Smooth muscle cell (in vitro differentiated cells): ENCODE measurements at regions not wholly inside any gene's neighbourhood (a gene's known extent, or its start where the extent isn't known, plus 50 kb on each side); places are given as distances from the start of the nearest gene placed in this dataset.

ENCODE experiments used
- DNase-seq: peaks from one replicate; lab custom pipeline; 2025; ENCODE audit not compliant: unreplicated experiment; lab: John Stamatoyannopoulos, UW
- H2AFZ ChIP-seq: fragments of 200-600 bp; sonication (generic); 2 replicates; pipeline ENCODE4 v1.6.0; 2016; ENCODE audit warnings: antibody characterized with exemption, low read depth, mild to moderate bottlenecking
- H3F3A ChIP-seq: fragments of 200-600 bp; sonication (generic); 2 replicates; pipeline ENCODE4 v1.6.0; 2017; ENCODE audit warnings: antibody characterized with exemption, low read depth
- H3K27ac ChIP-seq: fragments of 200-600 bp; sonication (generic); 2 replicates; pipeline ENCODE4 v1.5.1; 2016; ENCODE audit warnings: low read depth, mild to moderate bottlenecking
- H3K27me3 ChIP-seq: fragments of 200-600 bp; sonication (generic); 2 replicates; pipeline ENCODE4 v1.6.1; 2016; ENCODE audit warnings: low read depth, mild to moderate bottlenecking
- H3K36me3 ChIP-seq: fragments of 200-600 bp; sonication (generic); 2 replicates; pipeline ENCODE4 v1.5.1; 2016; ENCODE audit warnings: low read depth
- H3K4me1 ChIP-seq: fragments of 200-600 bp; sonication (generic); 2 replicates; pipeline ENCODE4 v1.5.1; 2016; ENCODE audit warnings: low read depth
- H3K4me2 ChIP-seq: fragments of 200-600 bp; sonication (generic); 2 replicates; pipeline ENCODE4 v1.6.0; 2016; ENCODE audit warnings: mild to moderate bottlenecking
- H3K4me3 ChIP-seq: fragments of 200-600 bp; sonication (generic); 2 replicates; pipeline ENCODE4 v1.5.1; 2016; ENCODE audit warnings: mild to moderate bottlenecking
- H3K79me2 ChIP-seq: fragments of 200-600 bp; sonication (generic); 2 replicates; pipeline ENCODE4 v1.6.0; 2016; ENCODE audit warnings: low read depth, mild to moderate bottlenecking
- H3K9ac ChIP-seq: fragments of 200-600 bp; sonication (generic); 2 replicates; pipeline ENCODE4 v1.6.0; 2016; ENCODE audit warnings: low read depth
- H3K9me3 ChIP-seq: fragments of 200-600 bp; sonication (generic); replicated peaks from 2 replicates; pipeline ENCODE4 v1.5.1; 2016; ENCODE audit warnings: low read depth
- H4K20me1 ChIP-seq: fragments of 200-600 bp; sonication (generic); 2 replicates; pipeline ENCODE4 v1.6.0; 2016; ENCODE audit warnings: low read depth
- CTCF ChIP-seq: fragments of 200-600 bp; sonication (generic); IDR thresholded peaks from 2 replicates; pipeline ENCODE4 v1.5.1; 2017; ENCODE audit warnings: borderline replicate concordance, mild to moderate bottlenecking, antibody characterized with exemption; ENCODE audit not compliant: insufficient read depth, poor library complexity, severe bottlenecking
- WGBS: methylation state at CpG from one replicate; pipeline ENCODE4 v1.1.7; 2016; ENCODE audit warnings: low lambda C conversion rate; 5-methylcytosine and 5-hydroxymethylcytosine counted together

- Histone ChIP-seq H3K36me3 (no peaks in the 10 kb centered on the region), H2AFZ (no peak overlapping the region), H3F3A (no peaks in the 10 kb centered on the region), H3K9ac (no peak overlapping the region), H3K4me1 (no peaks in the 10 kb centered on the region), H4K20me1 (no peaks in the 10 kb centered on the region), H3K9me3 (no peaks in the 10 kb centered on the region), H3K27ac (no peak overlapping the region), H3K4me2 (no peak overlapping the region), H3K27me3 (no peaks in the 10 kb centered on the region), H3K79me2 (no peaks in the 10 kb centered on the region), H3K4me3 (no peak overlapping the region)
- TF ChIP-seq CTCF, result no peak
- WGBS, result 89% methylated on average over 2 of the region's 2 CpGs
- DNase-seq, result no peak
Measured at GRCh38 chr9:116083837-116084236, 69.8 kb upstream of the PAPPA start.

GRCh38 chr9:116084497-116084896 lies 69.1 kb upstream of the PAPPA start:
- Histone ChIP-seq H3K9ac (no peak overlapping the region), H3K4me1 (no peaks in the 10 kb centered on the region), H2AFZ (no peak overlapping the region), H3K4me3 (no peak overlapping the region), H3K27me3 (no peaks in the 10 kb centered on the region), H3K9me3 (no peaks in the 10 kb centered on the region), H4K20me1 (no peaks in the 10 kb centered on the region), H3K36me3 (no peaks in the 10 kb centered on the region), H3F3A (no peaks in the 10 kb centered on the region), H3K27ac (no peak overlapping the region), H3K4me2 (no peak overlapping the region), H3K79me2 (no peaks in the 10 kb centered on the region)
- WGBS, result 65% methylated on average over 1 of the region's 1 CpG
- no peak for TF ChIP-seq CTCF
- DNase-seq, result no peak

- Histone ChIP-seq H3K4me2 (peak overlapping the region; percentile 63), H3K27ac (peak overlapping the region; percentile 62), H3K4me1 (no peaks in the 10 kb centered on the region), H4K20me1 (no peaks in the 10 kb centered on the region), H2AFZ (peak overlapping the region; percentile 47), H3K9ac (no peak overlapping the region), H3K9me3 (peaks cover 7% of the 10 kb centered on the region), H3K36me3 (no peaks in the 10 kb centered on the region), H3K27me3 (no peaks in the 10 kb centered on the region), H3K4me3 (no peak overlapping the region), H3K79me2 (no peaks in the 10 kb centered on the region), H3F3A (no peaks in the 10 kb centered on the region)
- TF ChIP-seq CTCF, result no peak
- WGBS, result 37% methylated on average over 1 of the region's 1 CpG
- no peak for DNase-seq
Measured at GRCh38 chr9:116087246-116087645, 66.3 kb upstream of the PAPPA start.

- Histone ChIP-seq H3K27me3 (no peaks in the 10 kb centered on the region), H3K36me3 (no peaks in the 10 kb centered on the region), H3K79me2 (no peaks in the 10 kb centered on the region), H3K27ac (peak overlapping the region; percentile 62), H3K9me3 (peaks cover 7% of the 10 kb centered on the region), H2AFZ (peak overlapping the region; percentile 47), H3K4me3 (no peak overlapping the region), H4K20me1 (no peaks in the 10 kb centered on the region), H3F3A (no peaks in the 10 kb centered on the region), H3K9ac (no peak overlapping the region), H3K4me1 (no peaks in the 10 kb centered on the region), H3K4me2 (peak overlapping the region; percentile 63)
- no peak for TF ChIP-seq CTCF
- WGBS, result 32% methylated on average over 3 of the region's 3 CpGs
- DNase-seq, result no peak
Measured at GRCh38 chr9:116087751-116088194, 65.8 kb upstream of the PAPPA start.
